ENCODE measurements at regions not wholly inside any gene's neighbourhood (a gene's known extent, or its start where the extent isn't known, plus 50 kb on each side); places are given as distances from the start of the nearest gene placed in this dataset.

DNA sequence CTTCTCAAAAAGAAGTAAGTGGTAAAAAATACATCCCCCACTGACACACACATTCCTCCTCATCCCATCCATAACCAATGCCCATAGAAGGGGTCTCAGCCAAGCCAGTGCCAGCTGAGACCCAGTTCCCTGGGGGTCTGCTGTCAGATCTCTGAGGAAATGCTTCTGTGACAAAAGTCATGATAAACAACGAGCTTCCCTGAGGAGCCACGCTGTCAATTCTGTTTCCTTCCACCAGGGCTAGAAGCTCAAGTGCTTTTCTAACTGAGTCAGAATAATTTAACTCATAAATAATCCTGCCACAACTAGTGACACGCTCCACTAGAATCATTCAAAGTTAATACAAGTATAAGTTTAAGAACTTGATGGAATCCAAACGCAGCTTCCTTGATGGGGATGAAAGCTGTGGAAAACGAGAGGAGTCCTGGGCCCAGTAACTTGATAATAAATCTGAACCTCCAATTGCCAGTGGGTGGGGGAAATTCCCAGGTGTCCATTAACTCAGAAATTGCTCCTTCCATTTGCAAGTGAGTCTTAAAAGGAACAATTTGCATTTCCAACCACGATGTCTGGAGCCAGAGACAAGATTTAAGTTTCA, 348.7 kb upstream of the LMCD1 start:
- intact Hi-C loops (cut with DNase I), result no loop called here
- ATAC-seq (no peak), DNase-seq (no peak)
- Histone ChIP-seq H3K9me3 (no peaks in the 10 kb centered on the region), H3K4me3 (no peak overlapping the region), H3K27ac (no peak overlapping the region), H3K27me3 (ENCODE audit: low read depth) (no peaks in the 10 kb centered on the region), H3K4me1 (no peaks in the 10 kb centered on the region), H3K36me3 (no peaks in the 10 kb centered on the region)
- TF ChIP-seq, protein P1, sequence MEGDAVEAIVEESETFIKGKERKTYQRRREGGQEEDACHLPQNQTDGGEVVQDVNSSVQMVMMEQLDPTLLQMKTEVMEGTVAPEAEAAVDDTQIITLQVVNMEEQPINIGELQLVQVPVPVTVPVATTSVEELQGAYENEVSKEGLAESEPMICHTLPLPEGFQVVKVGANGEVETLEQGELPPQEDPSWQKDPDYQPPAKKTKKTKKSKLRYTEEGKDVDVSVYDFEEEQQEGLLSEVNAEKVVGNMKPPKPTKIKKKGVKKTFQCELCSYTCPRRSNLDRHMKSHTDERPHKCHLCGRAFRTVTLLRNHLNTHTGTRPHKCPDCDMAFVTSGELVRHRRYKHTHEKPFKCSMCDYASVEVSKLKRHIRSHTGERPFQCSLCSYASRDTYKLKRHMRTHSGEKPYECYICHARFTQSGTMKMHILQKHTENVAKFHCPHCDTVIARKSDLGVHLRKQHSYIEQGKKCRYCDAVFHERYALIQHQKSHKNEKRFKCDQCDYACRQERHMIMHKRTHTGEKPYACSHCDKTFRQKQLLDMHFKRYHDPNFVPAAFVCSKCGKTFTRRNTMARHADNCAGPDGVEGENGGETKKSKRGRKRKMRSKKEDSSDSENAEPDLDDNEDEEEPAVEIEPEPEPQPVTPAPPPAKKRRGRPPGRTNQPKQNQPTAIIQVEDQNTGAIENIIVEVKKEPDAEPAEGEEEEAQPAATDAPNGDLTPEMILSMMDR (IDR thresholded peaks at IDR 0.05), result no peak

DNA sequence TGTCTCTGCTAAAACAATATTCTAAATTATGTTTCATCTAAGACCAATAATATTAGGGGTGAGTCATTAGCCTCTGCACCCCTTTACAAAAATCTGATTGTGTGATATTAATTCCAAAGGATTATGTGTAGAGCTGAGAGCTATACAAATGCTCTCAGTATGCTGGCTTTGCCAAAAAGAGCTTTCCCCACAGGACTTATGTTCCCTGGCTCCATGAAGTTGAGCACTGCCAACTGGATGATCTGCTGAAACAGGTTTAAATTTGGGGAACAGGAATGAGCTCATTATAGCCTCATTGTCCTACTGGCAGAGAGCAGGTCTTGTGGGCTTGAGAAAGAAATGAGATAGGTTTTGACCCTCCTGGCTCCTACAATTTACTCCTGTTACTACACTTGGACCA, 347.8 kb upstream of the LMCD1 start:
- Histone ChIP-seq H3K27ac (no peak overlapping the region), H3K36me3 (no peaks in the 10 kb centered on the region), H3K27me3 (ENCODE audit: low read depth) (no peaks in the 10 kb centered on the region), H3K4me3 (no peak overlapping the region), H3K4me1 (no peaks in the 10 kb centered on the region), H3K9me3 (no peaks in the 10 kb centered on the region)
- ATAC-seq, result no peak
- intact Hi-C loops (cut with DNase I), result no loop called here
- TF ChIP-seq, protein P1 (IDR thresholded peaks at IDR 0.05), result no peak
- DNase-seq, result no peak

DNA sequence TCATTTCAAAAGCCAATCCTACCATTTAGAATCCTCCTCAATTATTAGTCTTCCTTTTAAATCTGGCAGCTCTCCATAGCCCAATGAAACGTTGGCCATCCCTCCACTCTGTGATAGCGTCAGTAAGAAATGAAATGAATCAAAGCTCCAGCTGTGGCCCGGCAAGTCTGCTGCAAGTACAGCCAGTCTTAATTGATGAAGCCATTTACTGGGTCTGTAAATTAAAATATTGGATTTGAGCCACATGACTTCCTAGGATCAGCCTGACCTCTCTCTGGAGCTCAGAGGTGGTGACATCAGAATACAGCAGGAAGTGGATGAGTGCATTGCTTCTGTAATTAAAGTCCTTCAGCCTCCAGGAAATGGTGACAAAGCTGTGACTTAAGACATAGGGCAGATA, 347.0 kb upstream of the LMCD1 start:
- no peak for DNase-seq
- TF ChIP-seq, protein P1 (IDR thresholded peaks at IDR 0.05), result no peak
- intact Hi-C loops (cut with DNase I), result no loop called here
- no peaks in the 10 kb centered on the region for H3K4me1 ChIP-seq
- H3K27ac ChIP-seq, result no peak overlapping the region
- H3K27me3 ChIP-seq (ENCODE audit: low read depth), result no peaks in the 10 kb centered on the region
- no peak overlapping the region for H3K4me3 ChIP-seq
- no peak for ATAC-seq
- no peaks in the 10 kb centered on the region for H3K36me3 ChIP-seq
- H3K9me3 ChIP-seq, result no peaks in the 10 kb centered on the region

DNA sequence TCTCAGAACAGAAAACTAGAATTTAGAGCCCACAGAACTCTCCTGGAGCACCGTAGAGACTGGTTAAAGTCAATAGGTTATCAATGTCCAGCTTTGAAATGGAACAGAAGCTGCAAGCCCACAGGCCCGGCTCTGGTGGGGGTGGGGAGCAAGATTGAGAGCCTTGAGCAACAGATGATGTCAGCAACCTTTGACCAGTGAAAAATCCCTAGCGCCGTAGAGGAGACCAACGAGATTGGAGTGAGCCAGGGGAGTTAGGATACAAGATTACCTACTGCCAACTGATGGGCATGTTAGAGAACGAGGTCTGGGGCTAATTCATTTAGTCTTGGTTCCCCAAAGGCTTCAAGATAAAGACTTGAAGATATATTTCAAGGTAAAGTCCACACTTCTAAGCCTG, 345.5 kb upstream of the LMCD1 start:
- Histone ChIP-seq H3K4me3 (no peak overlapping the region), H3K9me3 (no peaks in the 10 kb centered on the region), H3K27me3 (ENCODE audit: low read depth) (no peaks in the 10 kb centered on the region), H3K4me1 (no peaks in the 10 kb centered on the region), H3K36me3 (no peaks in the 10 kb centered on the region), H3K27ac (no peak overlapping the region)
- TF ChIP-seq, protein P1 (IDR thresholded peaks at IDR 0.05), result no peak
- intact Hi-C loops (cut with DNase I), result no loop called here
- DNase-seq (no peak), ATAC-seq (no peak)

DNA sequence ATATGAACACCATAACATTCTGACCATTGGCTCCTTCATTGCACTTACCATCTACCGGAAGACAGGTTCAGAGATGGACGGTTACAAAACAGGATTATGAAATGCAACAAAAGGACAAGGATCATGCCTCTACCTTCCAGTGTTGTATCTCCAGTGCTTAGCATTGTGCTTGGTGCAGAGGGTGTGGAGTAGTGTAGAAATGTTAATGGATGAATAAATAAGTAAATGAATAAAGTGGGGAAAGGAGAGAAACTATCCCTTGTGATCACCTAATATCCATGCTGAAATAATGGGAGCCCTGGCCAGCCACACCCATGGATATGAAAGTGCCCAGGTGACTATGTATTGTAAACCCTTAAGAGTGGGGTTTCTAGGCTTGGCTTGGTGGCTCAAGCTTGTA, 344.8 kb upstream of the LMCD1 start:
- no peak overlapping the region for H3K4me3 ChIP-seq
- ATAC-seq (no peak), DNase-seq (no peak)
- H3K27ac ChIP-seq, result no peak overlapping the region
- TF ChIP-seq, protein P1 (IDR thresholded peaks at IDR 0.05), result no peak
- no peaks in the 10 kb centered on the region for H3K36me3 ChIP-seq
- intact Hi-C loops (cut with DNase I), result no loop called here
- H3K4me1 ChIP-seq, result no peaks in the 10 kb centered on the region
- no peaks in the 10 kb centered on the region for H3K9me3 ChIP-seq
- H3K27me3 ChIP-seq (ENCODE audit: low read depth), result no peaks in the 10 kb centered on the region

DNA sequence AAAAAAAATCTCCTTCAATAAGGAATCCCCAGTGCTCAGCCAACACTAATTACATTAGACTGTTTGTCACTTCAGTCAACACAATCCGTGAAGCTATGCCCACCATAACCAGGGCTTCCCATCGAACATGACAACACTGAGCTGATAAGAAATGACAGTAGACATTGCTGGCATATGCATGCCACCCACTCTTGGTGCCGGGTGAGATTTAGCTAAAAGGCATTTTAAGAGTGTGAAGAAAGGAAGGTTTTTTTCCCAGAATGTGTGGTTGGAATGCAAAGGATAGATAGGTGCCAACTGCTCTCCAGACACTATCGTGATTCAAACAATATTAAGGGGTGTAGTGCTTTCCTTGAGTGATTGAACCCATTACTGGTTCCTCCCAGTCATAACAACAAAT, 344.0 kb upstream of the LMCD1 start:
- TF ChIP-seq, protein P1 (IDR thresholded peaks at IDR 0.05), result no peak

More for the DNA sequence above, 344.0 kb upstream of the LMCD1 start:
- Histone ChIP-seq H3K27me3 (ENCODE audit: low read depth) (no peaks in the 10 kb centered on the region), H3K36me3 (no peaks in the 10 kb centered on the region), H3K27ac (no peak overlapping the region), H3K9me3 (no peaks in the 10 kb centered on the region), H3K4me3 (no peak overlapping the region), H3K4me1 (no peaks in the 10 kb centered on the region)
- ATAC-seq (no peak), DNase-seq (no peak)
- intact Hi-C loops (cut with DNase I), result no loop called here

All from lower lobe of right lung (tissue), 2 donors.